ENCODE measurements at regions not wholly inside any gene's neighbourhood (a gene's known extent, or its start where the extent isn't known, plus 50 kb on each side); places are given as distances from the start of the nearest gene placed in this dataset.

- no peak for TF ChIP-seq CTCF (IDR thresholded peaks at IDR 0.05; ENCODE audit: low read length)
- no peak for TF ChIP-seq EZH2phosphoT487 (IDR thresholded peaks at IDR 0.05; ENCODE audit: low read length)
- TF ChIP-seq EZH2 (optimal IDR thresholded peaks at IDR 0.05; ENCODE audit: low read depth, low read length), result no peak
Observed at GRCh38 chr2:20141806-20142205, 83.1 kb downstream of the SDC1 start.
